Gastroesophageal sphincter (tissue), 4 donors: ENCODE measurements at regions not wholly inside any gene's neighbourhood (a gene's known extent, or its start where the extent isn't known, plus 50 kb on each side); places are given as distances from the start of the nearest gene placed in this dataset.

Source experiments
- ATAC-seq: fragments of 150-250 bp; one replicate; pipeline ENCODE4 v1.9.1; 2016; ENCODE audit warnings: mild to moderate bottlenecking, moderate library complexity
- H3K27ac ChIP-seq, 4 donors: fragments of 200-600 bp; sonication (generic) in 3 of 4; 1 replicate in 3 of 4; 2 replicates in 1 of 4; pipeline ENCODE4 v1.5.1; 2016 to 2019
- H3K27me3 ChIP-seq: fragments of 200-600 bp; sonication (generic); one replicate; pipeline ENCODE4 v1.5.1; 2019
- H3K36me3 ChIP-seq, 2 donors: fragments of 200-600 bp; sonication (generic); one replicate each; pipeline ENCODE4 v1.5.1; 2019; ENCODE audit warnings: control low read depth in 1 of 2
- H3K4me1 ChIP-seq, 3 donors: fragments of 200-600 bp; sonication (generic); 1 replicate in 2 of 3; 2 replicates in 1 of 3; pipeline ENCODE4 v1.5.1; 2016 to 2019; ENCODE audit warnings: control low read depth in 2 of 3
- H3K4me3 ChIP-seq, 2 donors: fragments of 200-600 bp; sonication (generic); one replicate each; pipeline ENCODE4 v1.5.1; 2019; ENCODE audit warnings: mild to moderate bottlenecking in 1 of 2, moderate library complexity in 1 of 2
- H3K9me3 ChIP-seq, 3 donors: fragments of 200-600 bp; sonication (generic); one replicate each; pipeline ENCODE4 v1.5.1; 2017 to 2019; ENCODE audit warnings: control low read depth in 2 of 3
- CTCF ChIP-seq, 4 experiments: fragments of 200-600 bp in 2 of 4; fragments of 450-650 bp in 2 of 4; sonication (generic) in 1 of 4; IDR thresholded peaks; one replicate each; pipeline ENCODE4 v1.5.1; 2017 to 2019; ENCODE audit warnings: antibody characterized with exemption in 4 of 4, mild to moderate bottlenecking in 2 of 4, moderate library complexity in 2 of 4
- EP300 ChIP-seq: sonication (generic); formaldehyde crosslinking; IDR thresholded peaks from one replicate; pipeline ENCODE4 v1.6.1; 2017; ENCODE audit warnings: antibody characterized with exemption, mild to moderate bottlenecking
- POLR2A ChIP-seq, 2 donors: fragments of 450-650 bp; IDR thresholded peaks; one replicate each; pipeline ENCODE4 v1.6.1; 2017; ENCODE audit warnings: antibody characterized with exemption in 2 of 2, mild to moderate bottlenecking in 2 of 2, moderate library complexity in 1 of 2
- POLR2AphosphoS5 ChIP-seq: sonication (generic); formaldehyde crosslinking; IDR thresholded peaks from one replicate; pipeline ENCODE4 v1.6.1; 2017; ENCODE audit warnings: antibody characterized with exemption
- WGBS, 2 donors: methylation state at CpG; one replicate each; pipeline ENCODE4 v1.1.5; 2018; ENCODE audit warnings: low coverage in 1 of 2; 5-methylcytosine and 5-hydroxymethylcytosine counted together

- ATAC-seq, result no peak
- TF ChIP-seq POLR2AphosphoS5 (no peak), POLR2A (IDR thresholded peaks at IDR 0.05) (no peak)
- no peaks in the 10 kb centered on the region for H3K27me3 ChIP-seq
- no peaks in the 10 kb centered on the region for H3K9me3 ChIP-seq
- peaks cover 0 to 5% (median 1%) of the 10 kb centered on the region in 3 donors for H3K4me1 ChIP-seq
- no peak overlapping the region for H3K4me3 ChIP-seq
- no peak overlapping the region for H3K27ac ChIP-seq
- no peaks in the 10 kb centered on the region for H3K36me3 ChIP-seq
- 100% methylated on average over 1 of the region's 1 CpG; no CpG with 5 or more reads in 1 of the 2 donors for WGBS, 2 donors
These were observed 160.4 kb downstream of the HLX start for GRCh38 chr1:221039616-221040015.

- ATAC-seq, result no peak
- H3K4me3 ChIP-seq, result no peak overlapping the region
- H3K27ac ChIP-seq, result no peak overlapping the region
- H3K36me3 ChIP-seq, result no peaks in the 10 kb centered on the region
- H3K9me3 ChIP-seq, result no peaks in the 10 kb centered on the region
- no peak for TF ChIP-seq CTCF (IDR thresholded peaks at IDR 0.05)
- TF ChIP-seq POLR2AphosphoS5, result no peak
- TF ChIP-seq POLR2A (IDR thresholded peaks at IDR 0.05), result no peak
- peaks cover 0 to 5% (median 0%) of the 10 kb centered on the region in 3 donors for H3K4me1 ChIP-seq
- 50 to 100% methylated on average over 1 of the region's 1 CpG for WGBS, 2 donors
- no peaks in the 10 kb centered on the region for H3K27me3 ChIP-seq
These were observed 160.9 kb downstream of the HLX start for GRCh38 chr1:221040101-221040500.

GRCh38 chr1:221040691-221041285, 161.5 kb downstream of the HLX start:
- 57 to 71% methylated on average over 2 of the region's 2 CpGs for WGBS, 2 donors
- Histone ChIP-seq H3K4me3 (no peak overlapping the region), H3K9me3 (no peaks in the 10 kb centered on the region), H3K27ac (no peak overlapping the region), H3K27me3 (no peaks in the 10 kb centered on the region), H3K4me1 (peaks cover 0 to 2% (median 0%) of the 10 kb centered on the region in 3 donors), H3K36me3 (no peaks in the 10 kb centered on the region)
- TF ChIP-seq POLR2AphosphoS5 (no peak), EP300 (no peak), CTCF (IDR thresholded peaks at IDR 0.05) (no peak), POLR2A (IDR thresholded peaks at IDR 0.05) (no peak)
- peak; percentile 62 for ATAC-seq

- peaks cover 0 to 8% (median 0%) of the 10 kb centered on the region in 3 donors for H3K9me3 ChIP-seq
- no peaks in the 10 kb centered on the region for H3K36me3 ChIP-seq
- no peak overlapping the region for H3K4me3 ChIP-seq
- TF ChIP-seq POLR2A (IDR thresholded peaks at IDR 0.05) (no peak), EP300 (no peak), CTCF (IDR thresholded peaks at IDR 0.05) (no peak), POLR2AphosphoS5 (no peak)
- no peak for ATAC-seq
- H3K27ac ChIP-seq, result no peak overlapping the region
- peaks cover 0 to 9% (median 0%) of the 10 kb centered on the region in 3 donors for H3K4me1 ChIP-seq
- no peaks in the 10 kb centered on the region for H3K27me3 ChIP-seq
These were observed 165.3 kb downstream of the HLX start for GRCh38 chr1:221044538-221044937.

- H3K27ac ChIP-seq, result no peak overlapping the region
- WGBS, 2 donors, result 82 to 88% methylated on average over 3 of the region's 3 CpGs
- TF ChIP-seq POLR2AphosphoS5 (no peak), EP300 (no peak), POLR2A (IDR thresholded peaks at IDR 0.05) (no peak), CTCF (IDR thresholded peaks at IDR 0.05) (no peak)
These were observed 165.9 kb downstream of the HLX start for GRCh38 chr1:221045151-221045550.

More at GRCh38 chr1:221045151-221045550, 165.9 kb downstream of the HLX start:
- no peak overlapping the region for H3K4me3 ChIP-seq
- H3K36me3 ChIP-seq, result no peaks in the 10 kb centered on the region
- H3K4me1 ChIP-seq, result peaks cover 0 to 9% (median 0%) of the 10 kb centered on the region in 3 donors
- ATAC-seq, result no peak
- no peaks in the 10 kb centered on the region for H3K27me3 ChIP-seq
- peaks cover 0 to 14% (median 0%) of the 10 kb centered on the region in 3 donors for H3K9me3 ChIP-seq
